Uterus (tissue), 2 donors: ENCODE measurements at regions not wholly inside any gene's neighbourhood (a gene's known extent, or its start where the extent isn't known, plus 50 kb on each side); places are given as distances from the start of the nearest gene placed in this dataset.

Experiments
- POLR2A ChIP-seq, 2 donors: fragments of 450-650 bp; IDR thresholded peaks; one replicate each; pipeline ENCODE4 v1.6.1; 2016; ENCODE audit warnings: antibody characterized with exemption in 2 of 2, mild to moderate bottlenecking in 1 of 2, moderate library complexity in 1 of 2
- TF ChIP-seq, protein P1 (sequence below), 4 experiments: fragments of 200-600 bp in 2 of 4; fragments of 450-650 bp in 2 of 4; sonication (generic) in 2 of 4; IDR thresholded peaks; one replicate each; pipeline ENCODE4 v1.5.1; 2016 to 2019; ENCODE audit warnings: antibody characterized with exemption in 4 of 4, mild to moderate bottlenecking in 2 of 4, moderate library complexity in 1 of 4

- TF ChIP-seq POLR2A (IDR thresholded peaks at IDR 0.05) = no peak
- TF ChIP-seq, protein P1, sequence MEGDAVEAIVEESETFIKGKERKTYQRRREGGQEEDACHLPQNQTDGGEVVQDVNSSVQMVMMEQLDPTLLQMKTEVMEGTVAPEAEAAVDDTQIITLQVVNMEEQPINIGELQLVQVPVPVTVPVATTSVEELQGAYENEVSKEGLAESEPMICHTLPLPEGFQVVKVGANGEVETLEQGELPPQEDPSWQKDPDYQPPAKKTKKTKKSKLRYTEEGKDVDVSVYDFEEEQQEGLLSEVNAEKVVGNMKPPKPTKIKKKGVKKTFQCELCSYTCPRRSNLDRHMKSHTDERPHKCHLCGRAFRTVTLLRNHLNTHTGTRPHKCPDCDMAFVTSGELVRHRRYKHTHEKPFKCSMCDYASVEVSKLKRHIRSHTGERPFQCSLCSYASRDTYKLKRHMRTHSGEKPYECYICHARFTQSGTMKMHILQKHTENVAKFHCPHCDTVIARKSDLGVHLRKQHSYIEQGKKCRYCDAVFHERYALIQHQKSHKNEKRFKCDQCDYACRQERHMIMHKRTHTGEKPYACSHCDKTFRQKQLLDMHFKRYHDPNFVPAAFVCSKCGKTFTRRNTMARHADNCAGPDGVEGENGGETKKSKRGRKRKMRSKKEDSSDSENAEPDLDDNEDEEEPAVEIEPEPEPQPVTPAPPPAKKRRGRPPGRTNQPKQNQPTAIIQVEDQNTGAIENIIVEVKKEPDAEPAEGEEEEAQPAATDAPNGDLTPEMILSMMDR (IDR thresholded peaks at IDR 0.05) = no peak
These were observed 51.6 kb upstream of the FHL2 start for GRCh38 chr2:105450471-105450870.
